A549 (cell line): ENCODE measurements at regions not wholly inside any gene's neighbourhood (a gene's known extent, or its start where the extent isn't known, plus 50 kb on each side); places are given as distances from the start of the nearest gene placed in this dataset.

Experiments
- CHD2 ChIP-seq: fragments of 150-350 bp; IDR thresholded peaks from 2 replicates; pipeline ENCODE4 v1.6.1; 2014; ENCODE audit warnings: low read length; ENCODE audit not compliant: partially characterized antibody
- EP300 ChIP-seq, 2 experiments: fragments of >200 bp; sonication (Bioruptor Twin); formaldehyde crosslinking; IDR thresholded peaks; 2 replicates in 1 of 2; 3 replicates in 1 of 2; pipeline ENCODE4 v1.6.1; 2016 to 2017
- ESRRA ChIP-seq: fragments of 150-350 bp; IDR thresholded peaks from 2 replicates; pipeline ENCODE4 v1.6.1; 2014; ENCODE audit warnings: mild to moderate bottlenecking, low read length, borderline replicate concordance
- HDAC2 ChIP-seq: fragments of 200-600 bp; sonication (generic); IDR thresholded peaks from 2 replicates; pipeline ENCODE4 v1.6.1; 2016
- HEYL ChIP-seq: fragments of 250-450 bp; sonication (Bioruptor Pico); IDR thresholded peaks from 2 replicates; pipeline ENCODE4 v1.8.0; 2021; ENCODE audit warnings: mild to moderate bottlenecking, moderate library complexity
- MAFK ChIP-seq: fragments of 450-650 bp; IDR thresholded peaks from 2 replicates; pipeline ENCODE4 v1.6.1; 2014; ENCODE audit not compliant: partially characterized antibody
- MAZ ChIP-seq: fragments of 150-350 bp; IDR thresholded peaks from 2 replicates; pipeline ENCODE4 v1.6.1; 2014; ENCODE audit warnings: antibody characterized with exemption, low read depth, low read length, borderline replicate concordance
- POLR2A ChIP-seq: IDR thresholded peaks from 2 replicates; pipeline ENCODE4 v1.6.1; 2012; ENCODE audit warnings: mild to moderate bottlenecking, low read length
- POLR2AphosphoS2 ChIP-seq: conservative IDR thresholded peaks from 2 replicates; pipeline ENCODE4 v1.6.1; 2012; ENCODE audit warnings: low read length, improper control_type of control experiment, inconsistent platforms
- RAD21 ChIP-seq, 2 experiments: fragments of >200 bp in 1 of 2; sonication (Bioruptor Twin) in 1 of 2; formaldehyde crosslinking in 1 of 2; IDR thresholded peaks in 1 of 2; conservative IDR thresholded peaks in 1 of 2; 2 replicates in 1 of 2; 3 replicates in 1 of 2; pipeline ENCODE4 v1.6.1; 2012 to 2018; ENCODE audit warnings: inconsistent platforms in 1 of 2
- TF ChIP-seq, protein P1 (sequence below): fragments of >200 bp; sonication (Bioruptor Twin); formaldehyde crosslinking; IDR thresholded peaks from 3 replicates; pipeline ENCODE4 v1.5.1; 2016
- TF ChIP-seq, protein P2 (sequence below): fragments of 450-650 bp; IDR thresholded peaks from 2 replicates; pipeline ENCODE4 v1.6.1; 2014; ENCODE audit warnings: antibody characterized with exemption
- TF ChIP-seq, protein P3 (sequence below): fragments of 200-600 bp; sonication (generic); IDR thresholded peaks from 2 replicates; pipeline ENCODE4 v1.6.1; 2016; ENCODE audit warnings: antibody characterized with exemption, mild to moderate bottlenecking, moderate library complexity

DNA sequence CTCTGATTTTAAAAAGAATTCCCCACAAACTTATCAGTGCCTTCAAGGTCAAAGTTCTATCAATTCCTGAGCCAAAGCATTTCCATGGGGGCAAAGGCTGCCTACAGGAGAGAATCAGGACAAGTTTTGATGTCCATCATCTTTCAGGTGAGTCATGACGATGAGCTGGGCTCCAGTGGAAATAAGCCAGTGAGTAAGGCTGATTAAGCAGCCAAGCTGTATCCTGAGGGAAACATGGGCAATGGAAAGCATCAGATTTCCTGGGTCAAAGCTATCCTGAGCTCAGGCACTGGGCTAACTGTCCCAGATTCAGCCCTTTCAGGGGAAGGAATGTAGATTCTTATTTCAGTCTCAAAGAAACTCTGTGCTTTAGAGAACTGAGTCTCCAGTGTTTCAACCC, 377.4 kb downstream of the CD109 start:
- TF ChIP-seq, protein P1, sequence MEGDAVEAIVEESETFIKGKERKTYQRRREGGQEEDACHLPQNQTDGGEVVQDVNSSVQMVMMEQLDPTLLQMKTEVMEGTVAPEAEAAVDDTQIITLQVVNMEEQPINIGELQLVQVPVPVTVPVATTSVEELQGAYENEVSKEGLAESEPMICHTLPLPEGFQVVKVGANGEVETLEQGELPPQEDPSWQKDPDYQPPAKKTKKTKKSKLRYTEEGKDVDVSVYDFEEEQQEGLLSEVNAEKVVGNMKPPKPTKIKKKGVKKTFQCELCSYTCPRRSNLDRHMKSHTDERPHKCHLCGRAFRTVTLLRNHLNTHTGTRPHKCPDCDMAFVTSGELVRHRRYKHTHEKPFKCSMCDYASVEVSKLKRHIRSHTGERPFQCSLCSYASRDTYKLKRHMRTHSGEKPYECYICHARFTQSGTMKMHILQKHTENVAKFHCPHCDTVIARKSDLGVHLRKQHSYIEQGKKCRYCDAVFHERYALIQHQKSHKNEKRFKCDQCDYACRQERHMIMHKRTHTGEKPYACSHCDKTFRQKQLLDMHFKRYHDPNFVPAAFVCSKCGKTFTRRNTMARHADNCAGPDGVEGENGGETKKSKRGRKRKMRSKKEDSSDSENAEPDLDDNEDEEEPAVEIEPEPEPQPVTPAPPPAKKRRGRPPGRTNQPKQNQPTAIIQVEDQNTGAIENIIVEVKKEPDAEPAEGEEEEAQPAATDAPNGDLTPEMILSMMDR = no peak
- TF ChIP-seq, protein P2, sequence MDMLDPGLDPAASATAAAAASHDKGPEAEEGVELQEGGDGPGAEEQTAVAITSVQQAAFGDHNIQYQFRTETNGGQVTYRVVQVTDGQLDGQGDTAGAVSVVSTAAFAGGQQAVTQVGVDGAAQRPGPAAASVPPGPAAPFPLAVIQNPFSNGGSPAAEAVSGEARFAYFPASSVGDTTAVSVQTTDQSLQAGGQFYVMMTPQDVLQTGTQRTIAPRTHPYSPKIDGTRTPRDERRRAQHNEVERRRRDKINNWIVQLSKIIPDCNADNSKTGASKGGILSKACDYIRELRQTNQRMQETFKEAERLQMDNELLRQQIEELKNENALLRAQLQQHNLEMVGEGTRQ = no peak
- TF ChIP-seq POLR2A (no peak), MAZ (no peak), EP300 (IDR thresholded peaks at IDR 0.05) (no peak), HEYL (CRISPR knock-in tag) (no peak), ESRRA (no peak), MAFK (no peak), CHD2 (no peak), HDAC2 (no peak), RAD21 (conservative IDR thresholded peaks at IDR 0.05 in 1 of 2, IDR thresholded peaks at IDR 0.05 in 1 of 2) (no peak), POLR2AphosphoS2 (no peak)
- TF ChIP-seq, protein P3, sequence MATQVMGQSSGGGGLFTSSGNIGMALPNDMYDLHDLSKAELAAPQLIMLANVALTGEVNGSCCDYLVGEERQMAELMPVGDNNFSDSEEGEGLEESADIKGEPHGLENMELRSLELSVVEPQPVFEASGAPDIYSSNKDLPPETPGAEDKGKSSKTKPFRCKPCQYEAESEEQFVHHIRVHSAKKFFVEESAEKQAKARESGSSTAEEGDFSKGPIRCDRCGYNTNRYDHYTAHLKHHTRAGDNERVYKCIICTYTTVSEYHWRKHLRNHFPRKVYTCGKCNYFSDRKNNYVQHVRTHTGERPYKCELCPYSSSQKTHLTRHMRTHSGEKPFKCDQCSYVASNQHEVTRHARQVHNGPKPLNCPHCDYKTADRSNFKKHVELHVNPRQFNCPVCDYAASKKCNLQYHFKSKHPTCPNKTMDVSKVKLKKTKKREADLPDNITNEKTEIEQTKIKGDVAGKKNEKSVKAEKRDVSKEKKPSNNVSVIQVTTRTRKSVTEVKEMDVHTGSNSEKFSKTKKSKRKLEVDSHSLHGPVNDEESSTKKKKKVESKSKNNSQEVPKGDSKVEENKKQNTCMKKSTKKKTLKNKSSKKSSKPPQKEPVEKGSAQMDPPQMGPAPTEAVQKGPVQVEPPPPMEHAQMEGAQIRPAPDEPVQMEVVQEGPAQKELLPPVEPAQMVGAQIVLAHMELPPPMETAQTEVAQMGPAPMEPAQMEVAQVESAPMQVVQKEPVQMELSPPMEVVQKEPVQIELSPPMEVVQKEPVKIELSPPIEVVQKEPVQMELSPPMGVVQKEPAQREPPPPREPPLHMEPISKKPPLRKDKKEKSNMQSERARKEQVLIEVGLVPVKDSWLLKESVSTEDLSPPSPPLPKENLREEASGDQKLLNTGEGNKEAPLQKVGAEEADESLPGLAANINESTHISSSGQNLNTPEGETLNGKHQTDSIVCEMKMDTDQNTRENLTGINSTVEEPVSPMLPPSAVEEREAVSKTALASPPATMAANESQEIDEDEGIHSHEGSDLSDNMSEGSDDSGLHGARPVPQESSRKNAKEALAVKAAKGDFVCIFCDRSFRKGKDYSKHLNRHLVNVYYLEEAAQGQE = no peak
